ENCODE measurements at regions not wholly inside any gene's neighbourhood (a gene's known extent, or its start where the extent isn't known, plus 50 kb on each side); places are given as distances from the start of the nearest gene placed in this dataset.
A peak's percentile ranks its signal among the peaks of the same experiment; 100 is the strongest.

DNA sequence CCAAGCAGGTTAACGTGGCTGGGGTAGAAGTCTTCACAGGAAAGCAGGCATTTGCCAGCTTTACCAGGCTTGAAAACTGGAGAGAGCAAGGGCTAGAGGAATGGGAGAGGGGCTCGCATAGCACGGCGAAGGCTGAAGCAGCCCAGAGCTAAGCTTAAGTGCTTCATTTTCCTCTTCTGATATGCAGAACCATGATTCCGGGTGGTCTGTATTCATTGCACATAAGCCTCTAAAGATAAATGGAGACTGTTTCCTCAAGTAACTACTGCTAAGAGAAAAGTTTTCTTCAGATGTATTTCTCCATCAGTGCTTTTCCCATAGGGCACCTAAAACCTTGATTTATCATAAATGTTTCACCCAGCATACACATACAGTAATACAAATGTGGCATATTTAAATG lies 414.1 kb downstream of the MLLT3 start:
- Mint-ChIP-seq H3K27me3 (no peaks in the 10 kb centered on the region), H3K36me3 (no peaks in the 10 kb centered on the region), H3K4me3 (no peak overlapping the region), H3K27ac (peak overlapping the region in 1 of 8 donors; percentile 47), H3K9me3 (no peaks in the 10 kb centered on the region), H3K4me1 (peaks cover 29 to 34% (median 30%) of the 10 kb centered on the region in 3 donors)
- ChIA-PET POLR2A (no interaction called here), CTCF (no interaction called here)
- Histone ChIP-seq H3K27me3 (ENCODE audit: insufficient read depth, low read length, poor library complexity, severe bottlenecking) (no peaks in the 10 kb centered on the region), H3K27ac (ENCODE audit: low read depth, low read length) (no peak overlapping the region), H3K4me1 (ENCODE audit: insufficient read depth, low read length) (peaks cover 33% of the 10 kb centered on the region), H3K36me3 (ENCODE audit: insufficient read depth, low read length) (no peaks in the 10 kb centered on the region), H3K9me3 (ENCODE audit: low read length) (no peaks in the 10 kb centered on the region), H3K4me3 (ENCODE audit: low read length) (no peak overlapping the region)
- DNase-seq: no peak

DNA sequence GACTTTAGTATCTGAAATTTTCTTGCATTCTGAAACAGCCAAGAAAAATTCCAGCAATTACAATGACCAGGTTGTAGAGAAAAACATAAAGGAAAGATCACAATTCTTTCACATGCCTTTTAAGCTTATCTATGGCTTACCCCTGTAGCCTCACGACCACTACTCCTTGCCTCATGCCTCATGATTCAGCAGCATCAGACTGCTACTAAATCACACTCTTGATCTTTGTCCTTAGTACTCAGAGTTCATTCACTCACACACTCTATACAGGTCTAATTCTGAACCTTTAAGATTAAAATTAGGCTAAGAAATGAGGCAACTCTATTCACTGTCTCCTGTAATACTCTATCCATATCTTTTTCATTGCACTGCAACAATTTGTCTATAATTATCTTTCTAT lies 415.1 kb downstream of the MLLT3 start:
- no peaks in the 10 kb centered on the region for H3K27me3 ChIP-seq (ENCODE audit: insufficient read depth, low read length, poor library complexity, severe bottlenecking)
- POLR2A ChIA-PET: no interaction called here
- DNase-seq: no peak
- H3K27ac ChIP-seq (ENCODE audit: low read depth, low read length): no peak overlapping the region
- no peak overlapping the region for H3K4me3 ChIP-seq (ENCODE audit: low read length)
- Mint-ChIP-seq H3K4me3 (no peak overlapping the region), H3K9me3 (no peaks in the 10 kb centered on the region), H3K27ac (no peak overlapping the region), H3K27me3 (no peaks in the 10 kb centered on the region), H3K36me3 (peaks cover 0 to 4% (median 0%) of the 10 kb centered on the region in 3 donors), H3K4me1 (peaks cover 29 to 34% (median 30%) of the 10 kb centered on the region in 3 donors)
- H3K36me3 ChIP-seq (ENCODE audit: insufficient read depth, low read length): no peaks in the 10 kb centered on the region
- CTCF ChIA-PET: no interaction called here
- no peaks in the 10 kb centered on the region for H3K9me3 ChIP-seq (ENCODE audit: low read length)
- peaks cover 33% of the 10 kb centered on the region for H3K4me1 ChIP-seq (ENCODE audit: insufficient read depth, low read length)

- Histone ChIP-seq H3K4me1 (ENCODE audit: insufficient read depth, low read length) (peaks cover 30% of the 10 kb centered on the region), H3K36me3 (ENCODE audit: insufficient read depth, low read length) (no peaks in the 10 kb centered on the region), H3K27ac (ENCODE audit: low read depth, low read length) (no peak overlapping the region), H3K9me3 (ENCODE audit: low read length) (no peaks in the 10 kb centered on the region), H3K27me3 (ENCODE audit: insufficient read depth, low read length, poor library complexity, severe bottlenecking) (no peaks in the 10 kb centered on the region), H3K4me3 (ENCODE audit: low read length) (no peak overlapping the region)
- DNase-seq: no peak
- H3K36me3 Mint-ChIP-seq: peaks cover 0 to 4% (median 0%) of the 10 kb centered on the region in 3 donors
- ChIA-PET POLR2A (no interaction called here), CTCF (no interaction called here)
- no peak overlapping the region for H3K27ac Mint-ChIP-seq
- peaks cover 0 to 7% of the 10 kb centered on the region in 2 donors for H3K27me3 Mint-ChIP-seq
- peaks cover 29 to 34% (median 30%) of the 10 kb centered on the region in 3 donors for H3K4me1 Mint-ChIP-seq
- H3K4me3 Mint-ChIP-seq: no peak overlapping the region
- H3K9me3 Mint-ChIP-seq: no peaks in the 10 kb centered on the region
These were observed 416.5 kb downstream of the MLLT3 start for GRCh38 chr9:20205821-20206220.

GRCh38 chr9:20200991-20201431 lies 412.2 kb upstream of the SLC24A2 start:
- peaks cover 4% of the 10 kb centered on the region for H3K4me1 ChIP-seq (ENCODE audit: insufficient read depth, low read length)
- no peaks in the 10 kb centered on the region for H3K36me3 ChIP-seq (ENCODE audit: insufficient read depth, low read length)
- no peak overlapping the region for H3K4me3 Mint-ChIP-seq
- no peaks in the 10 kb centered on the region for H3K27me3 ChIP-seq (ENCODE audit: insufficient read depth, low read length, poor library complexity, severe bottlenecking)
- peaks cover 3 to 10% (median 6%) of the 10 kb centered on the region in 5 donors for H3K9me3 Mint-ChIP-seq
- no peak overlapping the region for H3K27ac Mint-ChIP-seq
- POLR2A ChIA-PET: interaction anchor here (1.1 kb wide), 1 partner anchor 8 kb away, joined by 3 read pairs; no protein-coding TSS in a partner anchor
- no peak for DNase-seq
- no peaks in the 10 kb centered on the region for H3K4me1 Mint-ChIP-seq
- peaks cover 0 to 7% (median 6%) of the 10 kb centered on the region in 3 donors for H3K36me3 Mint-ChIP-seq
- H3K27me3 Mint-ChIP-seq: peaks cover 0 to 11% of the 10 kb centered on the region in 2 donors
- no peak overlapping the region for H3K4me3 ChIP-seq (ENCODE audit: low read length)
- CTCF ChIA-PET: no interaction called here
- H3K9me3 ChIP-seq (ENCODE audit: low read length): no peaks in the 10 kb centered on the region
- H3K27ac ChIP-seq (ENCODE audit: low read depth, low read length): no peak overlapping the region

DNA sequence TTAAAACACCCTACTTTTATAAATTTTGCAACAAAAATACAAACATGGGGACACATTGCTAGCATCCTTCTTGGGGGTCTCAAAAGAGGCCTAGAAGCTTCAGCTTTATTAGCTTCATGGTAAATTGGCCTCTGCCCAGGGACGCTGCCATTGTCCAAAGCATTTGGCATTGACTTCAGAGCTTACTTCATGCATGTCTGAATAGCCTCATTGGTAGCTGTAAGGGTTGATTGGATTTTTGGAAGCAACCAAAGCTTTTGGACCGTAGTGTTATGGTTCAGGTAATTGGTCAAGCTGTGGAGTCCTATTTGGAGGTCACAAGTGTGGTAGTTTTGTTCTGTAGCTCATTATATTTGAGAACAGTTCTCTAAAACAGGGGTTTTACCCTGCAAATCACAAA lies 411.7 kb upstream of the SLC24A2 start:
- no peaks in the 10 kb centered on the region for H3K27me3 ChIP-seq (ENCODE audit: insufficient read depth, low read length, poor library complexity, severe bottlenecking)
- H3K4me1 Mint-ChIP-seq: no peaks in the 10 kb centered on the region
- H3K27ac ChIP-seq (ENCODE audit: low read depth, low read length): no peak overlapping the region
- DNase-seq: no peak
- H3K4me1 ChIP-seq (ENCODE audit: insufficient read depth, low read length): peaks cover 4% of the 10 kb centered on the region
- ChIA-PET CTCF (no interaction called here), POLR2A (interaction anchor here (1.1 kb wide), 1 partner anchor 9 kb away, joined by 3 read pairs; no protein-coding TSS in a partner anchor)
- no peaks in the 10 kb centered on the region for H3K9me3 ChIP-seq (ENCODE audit: low read length)
- no peak overlapping the region for H3K4me3 ChIP-seq (ENCODE audit: low read length)
- H3K27me3 Mint-ChIP-seq: peaks cover 0 to 11% of the 10 kb centered on the region in 2 donors
- H3K27ac Mint-ChIP-seq: no peak overlapping the region
- peaks cover 0 to 11% (median 6%) of the 10 kb centered on the region in 3 donors for H3K36me3 Mint-ChIP-seq
- peaks cover 5 to 12% (median 10%) of the 10 kb centered on the region in 5 donors for H3K9me3 Mint-ChIP-seq
- H3K4me3 Mint-ChIP-seq: no peak overlapping the region
- no peaks in the 10 kb centered on the region for H3K36me3 ChIP-seq (ENCODE audit: insufficient read depth, low read length)

DNA sequence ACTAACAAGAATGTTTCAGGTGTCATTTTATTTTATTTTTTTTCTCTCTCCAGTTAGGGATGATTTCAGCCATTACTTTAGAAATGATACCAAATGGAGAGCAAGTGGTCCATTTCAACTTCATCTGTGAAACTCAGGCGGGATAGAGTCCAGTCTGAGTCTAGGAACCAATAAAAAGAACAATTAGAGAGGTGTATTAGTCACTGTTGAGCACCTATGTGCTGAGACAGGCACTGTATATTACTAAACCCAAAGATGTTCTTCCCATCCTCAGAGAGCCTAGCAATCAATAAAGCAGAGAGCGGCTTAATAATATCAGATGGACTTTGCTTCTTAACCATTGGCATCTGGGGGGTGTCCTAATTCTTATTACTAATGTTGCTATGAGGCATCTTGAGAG lies 410.3 kb upstream of the SLC24A2 start:
- Histone ChIP-seq H3K27ac (ENCODE audit: low read depth, low read length) (no peak overlapping the region), H3K36me3 (ENCODE audit: insufficient read depth, low read length) (no peaks in the 10 kb centered on the region), H3K9me3 (ENCODE audit: low read length) (no peaks in the 10 kb centered on the region), H3K4me3 (ENCODE audit: low read length) (no peak overlapping the region), H3K4me1 (ENCODE audit: insufficient read depth, low read length) (peaks cover 4% of the 10 kb centered on the region), H3K27me3 (ENCODE audit: insufficient read depth, low read length, poor library complexity, severe bottlenecking) (no peaks in the 10 kb centered on the region)
- ChIA-PET CTCF (no interaction called here), POLR2A (no interaction called here)
- Mint-ChIP-seq H3K27ac (no peak overlapping the region), H3K27me3 (peaks cover 0 to 11% of the 10 kb centered on the region in 2 donors), H3K4me1 (no peaks in the 10 kb centered on the region), H3K4me3 (no peak overlapping the region), H3K36me3 (peaks cover 0 to 13% (median 6%) of the 10 kb centered on the region in 3 donors), H3K9me3 (peaks cover 9 to 16% (median 12%) of the 10 kb centered on the region in 5 donors)
- DNase-seq: no peak

DNA sequence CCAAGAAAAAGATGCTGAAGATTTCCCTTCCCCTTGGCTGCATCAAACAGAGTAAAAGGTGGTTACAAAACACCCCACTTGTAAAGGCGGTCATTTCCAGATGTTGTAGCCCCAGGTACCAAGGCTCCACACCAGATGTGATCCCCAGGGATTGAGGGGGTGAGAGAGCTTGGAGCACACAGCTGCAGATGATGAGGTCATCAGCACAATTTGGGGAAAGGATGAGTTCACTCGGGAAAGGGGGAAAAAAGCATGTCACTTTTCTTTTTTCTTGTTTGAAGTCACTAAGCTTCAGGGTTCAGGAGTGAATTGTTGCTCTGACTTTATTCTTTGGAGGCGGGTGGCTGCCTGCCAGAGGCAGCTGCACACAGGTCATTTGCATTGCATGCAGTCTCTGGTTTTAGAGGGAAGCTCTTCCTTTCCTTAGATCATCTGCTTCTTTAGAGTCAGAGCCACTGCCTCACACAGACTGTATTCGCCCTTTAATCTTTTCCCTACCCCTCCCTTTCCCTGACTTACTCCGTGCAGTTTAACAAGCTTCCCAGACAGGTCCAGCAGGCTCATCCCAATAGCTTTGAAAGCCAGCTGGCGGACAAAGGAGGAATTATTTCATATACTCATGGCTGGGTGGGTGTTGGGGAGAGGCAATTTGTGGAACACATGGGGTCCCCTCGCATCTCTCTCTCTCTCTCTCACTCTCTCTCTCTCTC lies 409.3 kb upstream of the SLC24A2 start:
- peaks cover 4% of the 10 kb centered on the region for H3K4me1 ChIP-seq (ENCODE audit: insufficient read depth, low read length)
- H3K4me3 ChIP-seq (ENCODE audit: low read length): no peak overlapping the region
- no peaks in the 10 kb centered on the region for H3K9me3 ChIP-seq (ENCODE audit: low read length)
- peaks cover 0 to 13% (median 5%) of the 10 kb centered on the region in 3 donors for H3K36me3 Mint-ChIP-seq
- ChIA-PET POLR2A (no interaction called here), CTCF (no interaction called here)
- H3K27me3 ChIP-seq (ENCODE audit: insufficient read depth, low read length, poor library complexity, severe bottlenecking): no peaks in the 10 kb centered on the region
- peaks cover 0 to 11% of the 10 kb centered on the region in 2 donors for H3K27me3 Mint-ChIP-seq
- peak overlapping the region in 2 of 8 donors; percentile 63 to 85 for H3K27ac Mint-ChIP-seq
- no peaks in the 10 kb centered on the region for H3K36me3 ChIP-seq (ENCODE audit: insufficient read depth, low read length)
- H3K27ac ChIP-seq (ENCODE audit: low read depth, low read length): no peak overlapping the region
- H3K4me3 Mint-ChIP-seq: no peak overlapping the region
- H3K9me3 Mint-ChIP-seq: peaks cover 9 to 16% (median 12%) of the 10 kb centered on the region in 5 donors
- H3K4me1 Mint-ChIP-seq: no peaks in the 10 kb centered on the region
- no peak for DNase-seq

DNA sequence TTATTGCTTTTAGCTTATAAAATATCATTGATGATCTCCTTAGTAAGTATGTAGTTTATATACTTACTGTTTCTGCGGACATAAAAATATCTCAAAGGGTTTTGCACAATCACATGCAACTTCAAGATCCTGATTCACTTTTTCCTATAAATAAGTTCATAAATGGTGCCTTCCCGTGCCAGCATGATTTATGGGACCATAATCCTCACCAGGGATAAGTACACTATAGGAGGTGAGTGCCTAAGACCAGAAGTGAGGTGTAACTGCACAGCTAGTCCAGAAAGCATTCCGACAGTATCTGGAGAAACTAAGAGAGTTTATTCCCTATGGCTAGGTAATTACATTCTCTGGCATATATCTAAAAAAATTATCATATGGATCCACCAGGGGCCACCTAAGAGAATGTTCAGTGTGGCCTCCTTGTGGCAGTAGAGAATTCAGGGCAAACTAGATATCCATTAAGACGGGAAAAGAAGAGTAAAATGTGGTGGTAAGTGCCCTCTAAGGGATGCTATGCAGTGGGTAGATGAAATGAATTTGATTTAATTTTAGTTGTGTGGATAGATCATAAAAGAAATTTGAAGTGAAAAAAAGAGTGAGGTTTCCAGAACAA lies 402.5 kb upstream of the SLC24A2 start:
- no peaks in the 10 kb centered on the region for H3K9me3 ChIP-seq (ENCODE audit: low read length)
- H3K27me3 Mint-ChIP-seq: peaks cover 2 to 5% of the 10 kb centered on the region in 2 donors
- DNase-seq: no peak
- H3K27ac Mint-ChIP-seq: no peak overlapping the region
- H3K36me3 ChIP-seq (ENCODE audit: insufficient read depth, low read length): no peaks in the 10 kb centered on the region
- no peak overlapping the region for H3K4me3 ChIP-seq (ENCODE audit: low read length)
- ChIA-PET POLR2A (no interaction called here), CTCF (no interaction called here)
- peaks cover 0 to 9% (median 0%) of the 10 kb centered on the region in 3 donors for H3K36me3 Mint-ChIP-seq
- H3K4me1 ChIP-seq (ENCODE audit: insufficient read depth, low read length): no peaks in the 10 kb centered on the region
- no peak overlapping the region for H3K27ac ChIP-seq (ENCODE audit: low read depth, low read length)
- H3K4me3 Mint-ChIP-seq: no peak overlapping the region
- no peaks in the 10 kb centered on the region for H3K27me3 ChIP-seq (ENCODE audit: insufficient read depth, low read length, poor library complexity, severe bottlenecking)
- peaks cover 3 to 10% (median 8%) of the 10 kb centered on the region in 5 donors for H3K9me3 Mint-ChIP-seq
- H3K4me1 Mint-ChIP-seq: no peaks in the 10 kb centered on the region
